ENCODE measurements at regions not wholly inside any gene's neighbourhood (a gene's known extent, or its start where the extent isn't known, plus 50 kb on each side); places are given as distances from the start of the nearest gene placed in this dataset.

GRCh38 chr1:172717722-172718465, 59.0 kb downstream of the FASLG start:
- Histone ChIP-seq H2AFZ (ENCODE audit: low read length, unreplicated experiment) (no peak overlapping the region), H3K4me1 (ENCODE audit: control insufficient read depth, insufficient read depth, low read length, unreplicated experiment) (peaks cover 9% of the 10 kb centered on the region), H3K27me3 (ENCODE audit: insufficient read depth, low read length) (no peaks in the 10 kb centered on the region), H3K79me2 (ENCODE audit: control insufficient read depth, insufficient read depth, low read length, unreplicated experiment) (no peaks in the 10 kb centered on the region), H3K27ac (ENCODE audit: low read depth, low read length) (no peak overlapping the region), H3K4me3 (ENCODE audit: low read depth, low read length) (no peak overlapping the region), H3K36me3 (ENCODE audit: insufficient read depth, low read length) (no peaks in the 10 kb centered on the region)

- H3K27me3 ChIP-seq (ENCODE audit: insufficient read depth, low read length) = no peaks in the 10 kb centered on the region
- H3K4me1 ChIP-seq (ENCODE audit: control insufficient read depth, insufficient read depth, low read length, unreplicated experiment) = peaks cover 9% of the 10 kb centered on the region
- no peaks in the 10 kb centered on the region for H3K79me2 ChIP-seq (ENCODE audit: control insufficient read depth, insufficient read depth, low read length, unreplicated experiment)
- H3K36me3 ChIP-seq (ENCODE audit: insufficient read depth, low read length) = no peaks in the 10 kb centered on the region
- H2AFZ ChIP-seq (ENCODE audit: low read length, unreplicated experiment) = peak overlapping the region; percentile 8
- H3K27ac ChIP-seq (ENCODE audit: low read depth, low read length) = peak overlapping the region; percentile 4; the same call in 1 of the 2 replicates
- H3K4me3 ChIP-seq (ENCODE audit: low read depth, low read length) = peak overlapping the region; percentile 50
Measured at GRCh38 chr1:172719066-172719627, 60.2 kb downstream of the FASLG start.

- peak overlapping the region; percentile 50 for H3K4me3 ChIP-seq (ENCODE audit: low read depth, low read length)
- peak overlapping the region; percentile 30 for H2AFZ ChIP-seq (ENCODE audit: low read length, unreplicated experiment)
- H3K27me3 ChIP-seq (ENCODE audit: insufficient read depth, low read length) = no peaks in the 10 kb centered on the region
- no peak overlapping the region for H3K27ac ChIP-seq (ENCODE audit: low read depth, low read length)
- no peaks in the 10 kb centered on the region for H3K36me3 ChIP-seq (ENCODE audit: insufficient read depth, low read length)
- H3K79me2 ChIP-seq (ENCODE audit: control insufficient read depth, insufficient read depth, low read length, unreplicated experiment) = no peaks in the 10 kb centered on the region
- peaks cover 9% of the 10 kb centered on the region for H3K4me1 ChIP-seq (ENCODE audit: control insufficient read depth, insufficient read depth, low read length, unreplicated experiment)
Measured at GRCh38 chr1:172719694-172720138, 60.8 kb downstream of the FASLG start.

- Histone ChIP-seq H3K36me3 (ENCODE audit: insufficient read depth, low read length) (no peaks in the 10 kb centered on the region), H2AFZ (ENCODE audit: low read length, unreplicated experiment) (no peak overlapping the region), H3K4me3 (ENCODE audit: low read depth, low read length) (no peak overlapping the region)
Measured at GRCh38 chr1:172720339-172720738, 61.4 kb downstream of the FASLG start.

GRCh38 chr1:172723251-172723650, 64.3 kb downstream of the FASLG start:
- Histone ChIP-seq H3K79me2 (ENCODE audit: control insufficient read depth, insufficient read depth, low read length, unreplicated experiment) (no peaks in the 10 kb centered on the region), H3K36me3 (ENCODE audit: insufficient read depth, low read length) (no peaks in the 10 kb centered on the region), H3K4me3 (ENCODE audit: low read depth, low read length) (no peak overlapping the region), H3K27ac (ENCODE audit: low read depth, low read length) (no peak overlapping the region), H3K27me3 (ENCODE audit: insufficient read depth, low read length) (no peaks in the 10 kb centered on the region), H3K4me1 (ENCODE audit: control insufficient read depth, insufficient read depth, low read length, unreplicated experiment) (peaks cover 9% of the 10 kb centered on the region), H2AFZ (ENCODE audit: low read length, unreplicated experiment) (no peak overlapping the region)

More at GRCh38 chr1:172720339-172720738, 61.4 kb downstream of the FASLG start:
- Histone ChIP-seq H3K79me2 (ENCODE audit: control insufficient read depth, insufficient read depth, low read length, unreplicated experiment) (no peaks in the 10 kb centered on the region), H3K27me3 (ENCODE audit: insufficient read depth, low read length) (no peaks in the 10 kb centered on the region), H3K27ac (ENCODE audit: low read depth, low read length) (no peak overlapping the region), H3K4me1 (ENCODE audit: control insufficient read depth, insufficient read depth, low read length, unreplicated experiment) (peaks cover 9% of the 10 kb centered on the region)

GRCh38 chr1:172724232-172724631, 65.3 kb downstream of the FASLG start:
- H3K27ac ChIP-seq (ENCODE audit: low read depth, low read length) = no peak overlapping the region
- peaks cover 3% of the 10 kb centered on the region for H3K4me1 ChIP-seq (ENCODE audit: control insufficient read depth, insufficient read depth, low read length, unreplicated experiment)
- H3K36me3 ChIP-seq (ENCODE audit: insufficient read depth, low read length) = no peaks in the 10 kb centered on the region
- no peaks in the 10 kb centered on the region for H3K27me3 ChIP-seq (ENCODE audit: insufficient read depth, low read length)
- no peak overlapping the region for H3K4me3 ChIP-seq (ENCODE audit: low read depth, low read length)
- no peak overlapping the region for H2AFZ ChIP-seq (ENCODE audit: low read length, unreplicated experiment)
- H3K79me2 ChIP-seq (ENCODE audit: control insufficient read depth, insufficient read depth, low read length, unreplicated experiment) = no peaks in the 10 kb centered on the region

- H2AFZ ChIP-seq (ENCODE audit: low read length, unreplicated experiment) = no peak overlapping the region
- H3K4me1 ChIP-seq (ENCODE audit: control insufficient read depth, insufficient read depth, low read length, unreplicated experiment) = no peaks in the 10 kb centered on the region
- H3K79me2 ChIP-seq (ENCODE audit: control insufficient read depth, insufficient read depth, low read length, unreplicated experiment) = no peaks in the 10 kb centered on the region
- no peaks in the 10 kb centered on the region for H3K36me3 ChIP-seq (ENCODE audit: insufficient read depth, low read length)
- no peak overlapping the region for H3K4me3 ChIP-seq (ENCODE audit: low read depth, low read length)
- H3K27ac ChIP-seq (ENCODE audit: low read depth, low read length) = no peak overlapping the region
- H3K27me3 ChIP-seq (ENCODE audit: insufficient read depth, low read length) = no peaks in the 10 kb centered on the region
Measured at GRCh38 chr1:172724765-172725613, 66.1 kb downstream of the FASLG start.

GRCh38 chr1:172726740-172727139, 67.8 kb downstream of the FASLG start:
- H2AFZ ChIP-seq (ENCODE audit: low read length, unreplicated experiment) = no peak overlapping the region
- no peaks in the 10 kb centered on the region for H3K27me3 ChIP-seq (ENCODE audit: insufficient read depth, low read length)
- no peak overlapping the region for H3K4me3 ChIP-seq (ENCODE audit: low read depth, low read length)
- no peaks in the 10 kb centered on the region for H3K36me3 ChIP-seq (ENCODE audit: insufficient read depth, low read length)
- no peak overlapping the region for H3K27ac ChIP-seq (ENCODE audit: low read depth, low read length)
- H3K79me2 ChIP-seq (ENCODE audit: control insufficient read depth, insufficient read depth, low read length, unreplicated experiment) = no peaks in the 10 kb centered on the region
- no peaks in the 10 kb centered on the region for H3K4me1 ChIP-seq (ENCODE audit: control insufficient read depth, insufficient read depth, low read length, unreplicated experiment)

GRCh38 chr1:172727275-172727857, 68.5 kb downstream of the FASLG start:
- no peaks in the 10 kb centered on the region for H3K36me3 ChIP-seq (ENCODE audit: insufficient read depth, low read length)
- H3K27me3 ChIP-seq (ENCODE audit: insufficient read depth, low read length) = no peaks in the 10 kb centered on the region
- no peak overlapping the region for H3K27ac ChIP-seq (ENCODE audit: low read depth, low read length)
- no peaks in the 10 kb centered on the region for H3K79me2 ChIP-seq (ENCODE audit: control insufficient read depth, insufficient read depth, low read length, unreplicated experiment)
- H2AFZ ChIP-seq (ENCODE audit: low read length, unreplicated experiment) = no peak overlapping the region
- H3K4me3 ChIP-seq (ENCODE audit: low read depth, low read length) = no peak overlapping the region
- H3K4me1 ChIP-seq (ENCODE audit: control insufficient read depth, insufficient read depth, low read length, unreplicated experiment) = no peaks in the 10 kb centered on the region

GRCh38 chr1:172727956-172728603, 69.2 kb downstream of the FASLG start:
- Histone ChIP-seq H3K4me1 (ENCODE audit: control insufficient read depth, insufficient read depth, low read length, unreplicated experiment) (no peaks in the 10 kb centered on the region), H3K79me2 (ENCODE audit: control insufficient read depth, insufficient read depth, low read length, unreplicated experiment) (no peaks in the 10 kb centered on the region), H3K36me3 (ENCODE audit: insufficient read depth, low read length) (no peaks in the 10 kb centered on the region), H3K4me3 (ENCODE audit: low read depth, low read length) (no peak overlapping the region), H3K27ac (ENCODE audit: low read depth, low read length) (no peak overlapping the region), H3K27me3 (ENCODE audit: insufficient read depth, low read length) (no peaks in the 10 kb centered on the region), H2AFZ (ENCODE audit: low read length, unreplicated experiment) (no peak overlapping the region)
